ENCODE measurements at regions not wholly inside any gene's neighbourhood (a gene's known extent, or its start where the extent isn't known, plus 50 kb on each side); places are given as distances from the start of the nearest gene placed in this dataset.
"Not testable (repeated sequence)": the region's sequence is repeated elsewhere in the genome, so short reads cannot be mapped to it uniquely, and the experiment has no call there.

DNA sequence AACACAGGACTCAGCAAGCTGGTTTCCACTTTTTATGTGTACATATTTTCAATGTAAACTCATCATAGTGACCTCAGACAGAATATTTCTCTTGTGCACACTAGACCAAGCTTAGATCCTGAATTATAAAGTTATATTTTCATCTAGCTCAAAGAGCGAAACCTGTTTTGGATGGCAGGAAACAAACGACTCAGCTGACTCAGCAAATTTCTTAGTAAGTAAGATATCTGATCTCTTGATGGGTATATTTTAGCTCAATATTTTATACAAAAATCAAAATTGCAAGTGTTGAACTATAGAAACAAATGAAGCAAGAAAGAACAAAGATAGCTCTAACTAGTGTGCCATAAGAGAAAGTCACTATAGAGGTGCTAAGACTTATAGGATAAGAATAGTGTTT is 1114.5 kb downstream of the STPG2 start:
- no peaks in the 10 kb centered on the region for H3K9me2 ChIP-seq (ENCODE audit: low read depth, low read length)
- H3K79me2 ChIP-seq (ENCODE audit: insufficient read depth, low read length) = no peaks in the 10 kb centered on the region
- H3F3A ChIP-seq (ENCODE audit: insufficient read depth, low read length) = no peaks in the 10 kb centered on the region
- H3K4me3 ChIP-seq (ENCODE audit: low read depth, low read length, poor library complexity, severe bottlenecking) = no peak overlapping the region
- TF ChIP-seq, protein P1, sequence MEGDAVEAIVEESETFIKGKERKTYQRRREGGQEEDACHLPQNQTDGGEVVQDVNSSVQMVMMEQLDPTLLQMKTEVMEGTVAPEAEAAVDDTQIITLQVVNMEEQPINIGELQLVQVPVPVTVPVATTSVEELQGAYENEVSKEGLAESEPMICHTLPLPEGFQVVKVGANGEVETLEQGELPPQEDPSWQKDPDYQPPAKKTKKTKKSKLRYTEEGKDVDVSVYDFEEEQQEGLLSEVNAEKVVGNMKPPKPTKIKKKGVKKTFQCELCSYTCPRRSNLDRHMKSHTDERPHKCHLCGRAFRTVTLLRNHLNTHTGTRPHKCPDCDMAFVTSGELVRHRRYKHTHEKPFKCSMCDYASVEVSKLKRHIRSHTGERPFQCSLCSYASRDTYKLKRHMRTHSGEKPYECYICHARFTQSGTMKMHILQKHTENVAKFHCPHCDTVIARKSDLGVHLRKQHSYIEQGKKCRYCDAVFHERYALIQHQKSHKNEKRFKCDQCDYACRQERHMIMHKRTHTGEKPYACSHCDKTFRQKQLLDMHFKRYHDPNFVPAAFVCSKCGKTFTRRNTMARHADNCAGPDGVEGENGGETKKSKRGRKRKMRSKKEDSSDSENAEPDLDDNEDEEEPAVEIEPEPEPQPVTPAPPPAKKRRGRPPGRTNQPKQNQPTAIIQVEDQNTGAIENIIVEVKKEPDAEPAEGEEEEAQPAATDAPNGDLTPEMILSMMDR (IDR thresholded peaks at IDR 0.05; ENCODE audit: low read length) = no peak
- TF ChIP-seq EZH2 (IDR thresholded peaks at IDR 0.05; ENCODE audit: borderline replicate concordance, low read length) = no peak
- H3K27me3 ChIP-seq (ENCODE audit: insufficient read depth, low read length) = no peaks in the 10 kb centered on the region
- H2AFZ ChIP-seq (ENCODE audit: low read length) = no peak overlapping the region
- H4K20me1 ChIP-seq (ENCODE audit: insufficient read depth, low read length) = no peaks in the 10 kb centered on the region
- no peak overlapping the region for H3K27ac ChIP-seq (ENCODE audit: low read depth, low read length, poor library complexity, severe bottlenecking)
- H3K36me3 ChIP-seq (ENCODE audit: insufficient read depth, low read length) = no peaks in the 10 kb centered on the region
- H3K4me2 ChIP-seq (ENCODE audit: low read length) = no peak overlapping the region
- no peak overlapping the region for H3K9ac ChIP-seq (ENCODE audit: low read length)
- H3K4me1 ChIP-seq (ENCODE audit: insufficient read depth, low read length, severe bottlenecking) = no peaks in the 10 kb centered on the region
- no peaks in the 10 kb centered on the region for H3K9me3 ChIP-seq (ENCODE audit: low read length)

- H4K20me1 ChIP-seq (ENCODE audit: insufficient read depth, low read length); H3K4me1 ChIP-seq (ENCODE audit: insufficient read depth, low read length, severe bottlenecking); H3F3A ChIP-seq (ENCODE audit: insufficient read depth, low read length); H3K27me3 ChIP-seq (ENCODE audit: insufficient read depth, low read length); H3K4me3 ChIP-seq (ENCODE audit: low read depth, low read length, poor library complexity, severe bottlenecking); H3K4me2 ChIP-seq (ENCODE audit: low read length); H3K79me2 ChIP-seq (ENCODE audit: insufficient read depth, low read length); H3K36me3 ChIP-seq (ENCODE audit: insufficient read depth, low read length); H3K9ac ChIP-seq (ENCODE audit: low read length); H3K9me2 ChIP-seq (ENCODE audit: low read depth, low read length); H2AFZ ChIP-seq (ENCODE audit: low read length); H3K27ac ChIP-seq (ENCODE audit: low read depth, low read length, poor library complexity, severe bottlenecking); H3K9me3 ChIP-seq (ENCODE audit: low read length): not testable (repeated sequence)
Observed at GRCh38 chr4:97037411-97038145, 1105.7 kb downstream of the STPG2 start.

DNA sequence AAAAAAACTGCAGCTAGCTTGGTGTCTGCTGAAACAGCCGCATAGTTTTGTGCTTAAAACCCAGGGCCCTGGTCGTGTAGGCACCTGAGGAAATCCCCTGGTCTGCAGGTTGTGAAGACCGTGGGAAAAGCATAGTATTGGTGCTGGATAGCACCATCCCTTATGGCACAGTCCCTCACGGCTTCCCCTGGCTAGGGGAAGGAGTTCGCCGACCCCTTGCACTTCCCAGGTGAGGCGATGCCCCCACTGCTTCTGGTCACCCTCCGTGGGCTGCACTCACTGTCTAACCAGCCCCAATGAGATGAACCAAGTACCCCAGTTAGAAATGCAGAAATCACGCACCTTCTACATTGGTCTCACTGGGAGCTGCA is 1105.1 kb downstream of the STPG2 start:
- no peaks in the 10 kb centered on the region for H3K9me3 ChIP-seq (ENCODE audit: low read length)
- H3K9ac ChIP-seq (ENCODE audit: low read length) = no peak overlapping the region
- no peaks in the 10 kb centered on the region for H3K36me3 ChIP-seq (ENCODE audit: insufficient read depth, low read length)
- H3K79me2 ChIP-seq (ENCODE audit: insufficient read depth, low read length) = no peaks in the 10 kb centered on the region
- TF ChIP-seq EZH2 (IDR thresholded peaks at IDR 0.05; ENCODE audit: borderline replicate concordance, low read length) = no peak
- H3K9me2 ChIP-seq (ENCODE audit: low read depth, low read length) = no peaks in the 10 kb centered on the region
- H3K4me3 ChIP-seq (ENCODE audit: low read depth, low read length, poor library complexity, severe bottlenecking) = no peak overlapping the region
- no peak overlapping the region for H3K27ac ChIP-seq (ENCODE audit: low read depth, low read length, poor library complexity, severe bottlenecking)
- no peaks in the 10 kb centered on the region for H4K20me1 ChIP-seq (ENCODE audit: insufficient read depth, low read length)
- H3K4me1 ChIP-seq (ENCODE audit: insufficient read depth, low read length, severe bottlenecking) = no peaks in the 10 kb centered on the region
- H3K4me2 ChIP-seq (ENCODE audit: low read length) = no peak overlapping the region
- no peak overlapping the region for H2AFZ ChIP-seq (ENCODE audit: low read length)
- no peaks in the 10 kb centered on the region for H3K27me3 ChIP-seq (ENCODE audit: insufficient read depth, low read length)
- H3F3A ChIP-seq (ENCODE audit: insufficient read depth, low read length) = no peaks in the 10 kb centered on the region

DNA sequence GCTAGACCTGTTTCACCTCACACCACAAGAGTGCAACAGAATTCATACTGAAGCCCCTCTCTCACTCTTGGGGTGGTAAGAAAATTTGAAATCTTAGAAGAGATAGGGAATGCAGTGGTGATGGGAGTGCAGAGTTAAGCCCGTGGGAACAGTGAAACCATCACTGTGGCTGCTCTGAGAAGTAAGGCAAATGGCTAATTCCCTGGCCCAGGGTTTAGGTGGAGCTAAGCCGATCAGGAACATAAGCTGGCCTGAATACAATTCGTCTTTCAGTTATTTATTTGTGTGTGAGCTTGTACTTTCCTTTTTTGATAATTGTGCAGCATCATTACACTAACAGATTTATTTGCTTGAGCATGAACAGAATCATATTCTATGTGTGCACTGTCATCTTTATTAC is 1070.6 kb downstream of the STPG2 start:
- Histone ChIP-seq H3K4me3 (ENCODE audit: low read depth, low read length, poor library complexity, severe bottlenecking) (no peak overlapping the region), H3K27ac (ENCODE audit: low read depth, low read length, poor library complexity, severe bottlenecking) (no peak overlapping the region), H3K36me3 (ENCODE audit: insufficient read depth, low read length) (no peaks in the 10 kb centered on the region), H3K9ac (ENCODE audit: low read length) (no peak overlapping the region), H3K79me2 (ENCODE audit: insufficient read depth, low read length) (no peaks in the 10 kb centered on the region), H2AFZ (ENCODE audit: low read length) (no peak overlapping the region), H3K27me3 (ENCODE audit: insufficient read depth, low read length) (no peaks in the 10 kb centered on the region), H3K9me3 (ENCODE audit: low read length) (no peaks in the 10 kb centered on the region), H3K4me2 (ENCODE audit: low read length) (no peak overlapping the region), H3K9me2 (ENCODE audit: low read depth, low read length) (no peaks in the 10 kb centered on the region), H3K4me1 (ENCODE audit: insufficient read depth, low read length, severe bottlenecking) (no peaks in the 10 kb centered on the region), H4K20me1 (ENCODE audit: insufficient read depth, low read length) (no peaks in the 10 kb centered on the region), H3F3A (ENCODE audit: insufficient read depth, low read length) (no peaks in the 10 kb centered on the region)
- TF ChIP-seq EZH2 (IDR thresholded peaks at IDR 0.05; ENCODE audit: borderline replicate concordance, low read length) = no peak
- TF ChIP-seq, protein P1 (IDR thresholded peaks at IDR 0.05; ENCODE audit: low read length) = no peak
